ENCODE measurements at regions not wholly inside any gene's neighbourhood (a gene's known extent, or its start where the extent isn't known, plus 50 kb on each side); places are given as distances from the start of the nearest gene placed in this dataset.
"Not testable (repeated sequence)": the region's sequence is repeated elsewhere in the genome, so short reads cannot be mapped to it uniquely, and the experiment has no call there.

DNA sequence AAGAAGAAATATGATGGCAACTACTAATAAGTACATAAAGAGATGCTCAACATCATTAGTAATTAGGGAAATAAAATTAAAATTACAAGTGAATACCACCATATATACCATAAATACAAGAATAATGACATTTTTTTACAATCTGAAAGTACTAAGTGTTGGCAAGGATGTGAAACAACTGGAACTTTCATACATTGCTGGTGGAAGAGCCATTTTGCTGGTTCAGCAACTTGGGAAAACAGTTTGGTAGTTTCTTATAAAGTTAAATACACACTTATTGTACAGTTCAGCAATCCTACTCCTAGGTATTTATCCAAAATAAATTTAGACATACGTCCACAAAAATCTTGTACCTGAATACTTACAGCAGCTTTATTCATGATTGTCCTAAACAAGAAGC is 192.9 kb downstream of the CARTPT start:
- Mint-ChIP-seq H3K27ac (no peak overlapping the region), H3K9me3 (ENCODE audit: low read depth) (no peaks in the 10 kb centered on the region), H3K4me3 (no peak overlapping the region), H3K4me1 (no peaks in the 10 kb centered on the region), H3K27me3 (peaks cover 24% of the 10 kb centered on the region), H3K36me3 (no peaks in the 10 kb centered on the region)
- CTCF ChIA-PET, result no interaction called here
- ATAC-seq (no peak), DNase-seq (no peak)

DNA sequence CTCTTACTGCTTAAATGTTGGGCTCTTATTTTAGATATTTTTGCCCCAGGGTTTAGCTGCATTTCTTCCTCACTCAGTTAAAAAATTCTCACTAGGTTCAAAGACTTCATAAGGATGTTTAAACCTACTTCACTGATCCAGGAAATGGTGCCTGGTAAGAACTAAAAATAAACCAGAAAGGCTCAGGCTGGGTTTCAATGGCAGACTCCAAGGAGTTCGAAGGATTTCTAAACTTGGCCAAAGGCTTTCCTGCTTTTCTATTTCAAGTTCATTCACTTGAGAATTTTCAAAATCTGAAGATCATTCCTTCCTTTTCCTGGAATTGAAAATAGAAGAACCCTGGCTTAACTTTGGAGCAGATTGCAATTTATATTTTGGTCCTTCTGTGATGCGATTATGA is 193.0 kb upstream of the MAP1B start:
- ATAC-seq (no peak), DNase-seq (no peak)
- Mint-ChIP-seq H3K36me3 (no peaks in the 10 kb centered on the region), H3K9me3 (ENCODE audit: low read depth) (no peaks in the 10 kb centered on the region), H3K4me1 (no peaks in the 10 kb centered on the region), H3K27ac (no peak overlapping the region), H3K4me3 (no peak overlapping the region), H3K27me3 (peaks cover 32% of the 10 kb centered on the region)
- CTCF ChIA-PET, result no interaction called here

DNA sequence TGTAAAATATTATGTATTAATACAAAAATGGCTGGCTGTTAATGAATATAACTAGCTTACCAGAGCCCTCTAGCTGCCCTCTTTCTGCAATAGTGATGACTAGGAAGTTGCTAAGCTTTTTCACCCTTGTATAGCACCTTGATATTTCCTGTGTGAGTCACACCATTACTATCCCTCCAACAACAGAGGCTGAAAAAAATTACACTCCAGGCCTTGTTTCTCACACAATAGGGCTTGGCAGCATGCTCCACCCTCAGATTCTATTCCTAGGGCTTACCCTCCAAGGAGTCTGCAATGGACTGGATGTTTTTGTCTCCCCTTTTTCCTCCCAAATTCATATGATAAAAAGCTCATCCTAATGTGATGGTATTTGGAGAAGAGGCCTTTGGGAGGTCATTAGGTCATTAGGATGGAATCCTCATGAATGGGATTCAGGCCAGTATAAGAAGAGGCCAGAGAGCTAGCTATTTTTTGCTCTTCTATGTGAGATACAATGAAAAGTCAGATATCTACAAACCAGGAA is 184.6 kb upstream of the MAP1B start:
- no peak overlapping the region for H3K27ac Mint-ChIP-seq
- ATAC-seq, result no peak
- peaks cover 13% of the 10 kb centered on the region for H3K27me3 Mint-ChIP-seq
- DNase-seq, result no peak
- CTCF ChIA-PET, result no interaction called here
- H3K4me3 Mint-ChIP-seq, result no peak overlapping the region
- no peaks in the 10 kb centered on the region for H3K9me3 Mint-ChIP-seq (ENCODE audit: low read depth)
- no peaks in the 10 kb centered on the region for H3K36me3 Mint-ChIP-seq
- no peaks in the 10 kb centered on the region for H3K4me1 Mint-ChIP-seq

DNA sequence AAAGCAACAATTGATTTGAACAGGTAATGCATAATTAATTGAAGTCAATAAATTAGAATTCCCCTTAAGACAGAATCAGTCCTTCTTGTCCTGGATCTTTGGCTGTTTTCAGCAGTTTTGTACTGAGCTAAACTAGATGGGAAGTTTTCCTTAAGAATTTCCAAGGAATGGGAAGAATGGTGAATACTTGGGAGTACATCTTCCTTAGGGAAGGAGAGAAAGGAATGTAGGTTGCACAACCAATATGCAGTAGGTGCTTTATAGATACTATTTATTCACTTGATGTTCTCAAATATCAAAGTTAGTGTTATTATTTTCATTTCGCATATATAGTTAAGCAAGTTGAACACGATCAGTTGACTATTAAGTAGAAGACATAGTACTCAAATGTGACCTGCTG is 183.5 kb upstream of the MAP1B start:
- Mint-ChIP-seq H3K4me1 (no peaks in the 10 kb centered on the region), H3K36me3 (no peaks in the 10 kb centered on the region), H3K27me3 (peaks cover 7% of the 10 kb centered on the region), H3K4me3 (no peak overlapping the region), H3K27ac (no peak overlapping the region), H3K9me3 (ENCODE audit: low read depth) (no peaks in the 10 kb centered on the region)
- no peak for DNase-seq
- ATAC-seq, result no peak
- CTCF ChIA-PET, result no interaction called here

DNA sequence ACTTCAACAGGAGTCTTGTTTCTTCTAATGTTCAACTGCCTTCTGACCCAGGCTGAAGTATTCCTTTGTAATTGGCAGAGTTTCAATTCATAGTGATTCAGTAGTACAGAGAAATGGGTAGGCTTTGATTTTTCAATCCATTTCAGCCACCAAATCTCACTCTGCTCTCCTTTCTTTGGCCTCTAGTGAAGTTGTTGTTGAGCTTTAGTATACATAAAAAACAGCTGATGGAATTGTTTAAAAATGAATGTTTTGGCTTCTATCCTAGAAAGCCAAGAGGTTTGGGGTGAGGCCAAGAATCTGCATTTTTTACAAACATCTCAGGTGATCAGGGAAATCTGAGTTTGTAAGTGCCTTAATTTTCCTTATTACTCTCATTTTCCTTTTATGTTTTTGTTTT is 182.9 kb upstream of the MAP1B start:
- Mint-ChIP-seq H3K4me1 (no peaks in the 10 kb centered on the region), H3K36me3 (no peaks in the 10 kb centered on the region), H3K27me3 (peaks cover 2% of the 10 kb centered on the region), H3K27ac (no peak overlapping the region), H3K4me3 (no peak overlapping the region), H3K9me3 (ENCODE audit: low read depth) (no peaks in the 10 kb centered on the region)
- CTCF ChIA-PET, result no interaction called here
- ATAC-seq (no peak), DNase-seq (no peak)

DNA sequence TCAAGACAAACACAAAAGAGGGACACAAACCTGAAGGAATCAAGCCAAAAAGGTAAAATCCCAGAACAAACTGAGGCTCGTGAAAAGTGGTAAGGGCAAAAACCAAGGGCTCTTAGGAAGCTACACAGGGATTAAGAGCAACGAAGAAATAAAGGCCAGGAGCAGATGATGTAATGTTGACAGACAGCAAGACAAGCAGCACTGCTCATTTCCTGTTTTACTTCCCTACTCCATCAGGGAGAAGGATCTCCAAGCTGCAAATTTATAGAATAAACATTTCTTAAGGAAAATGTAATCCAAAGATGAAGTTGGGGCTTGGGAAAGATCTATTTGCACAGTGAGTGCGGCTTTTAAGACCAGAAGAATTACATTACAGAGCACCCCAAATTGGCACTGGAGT is 182.3 kb upstream of the MAP1B start:
- CTCF ChIA-PET, result no interaction called here
- Mint-ChIP-seq H3K4me1 (no peaks in the 10 kb centered on the region), H3K4me3 (no peak overlapping the region), H3K27me3 (peaks cover 6% of the 10 kb centered on the region), H3K9me3 (ENCODE audit: low read depth) (no peaks in the 10 kb centered on the region), H3K36me3 (no peaks in the 10 kb centered on the region), H3K27ac (no peak overlapping the region)
- DNase-seq (no peak), ATAC-seq (no peak)

DNA sequence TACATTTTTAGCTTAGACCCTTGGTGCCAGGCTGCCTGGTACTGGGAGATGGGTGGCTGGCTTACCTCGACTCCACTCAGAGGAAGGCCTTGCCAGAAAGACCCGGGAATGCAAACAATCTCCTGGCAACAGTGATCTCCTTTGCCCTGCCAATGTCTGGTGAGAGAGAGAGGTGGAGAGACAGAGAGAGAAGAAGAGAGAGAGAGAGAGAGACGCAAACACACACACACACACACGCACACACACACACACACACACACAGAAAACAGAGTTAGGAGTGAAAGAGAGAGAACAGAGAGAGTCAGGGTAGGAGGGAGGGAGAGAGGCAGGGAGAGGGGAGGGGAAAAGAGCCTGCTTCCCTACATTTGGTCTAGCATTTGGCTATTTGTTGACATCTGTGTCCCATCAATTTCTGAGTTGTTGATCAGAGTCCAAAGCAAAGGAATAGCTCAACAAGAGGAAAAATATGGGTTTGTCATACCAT is 181.6 kb upstream of the MAP1B start:
- no peaks in the 10 kb centered on the region for H3K36me3 Mint-ChIP-seq
- ATAC-seq (no peak), DNase-seq (no peak)
- CTCF ChIA-PET, result no interaction called here
- no peaks in the 10 kb centered on the region for H3K9me3 Mint-ChIP-seq (ENCODE audit: low read depth)
- no peaks in the 10 kb centered on the region for H3K4me1 Mint-ChIP-seq
- peaks cover 11% of the 10 kb centered on the region for H3K27me3 Mint-ChIP-seq
- H3K4me3 Mint-ChIP-seq, result no peak overlapping the region
- H3K27ac Mint-ChIP-seq, result no peak overlapping the region

DNA sequence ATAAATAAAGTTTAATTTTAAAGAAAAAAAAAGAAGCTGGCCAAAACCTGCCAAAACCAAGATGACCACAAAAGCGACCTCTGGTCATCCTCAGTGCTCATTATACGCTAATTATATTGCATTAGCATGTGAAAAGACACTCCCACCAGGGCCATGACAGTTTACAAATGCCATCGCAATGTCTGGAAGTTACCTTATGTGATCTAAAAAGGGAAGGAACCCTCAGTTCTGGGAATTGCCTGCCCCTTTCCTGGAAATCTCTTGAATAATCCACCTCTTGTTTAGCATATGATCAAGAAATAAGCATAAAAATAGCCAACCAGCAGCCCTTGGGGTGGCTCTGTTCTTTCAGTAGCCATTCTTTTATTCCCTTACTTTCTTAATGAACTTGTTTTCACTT is 178.3 kb upstream of the MAP1B start:
- H3K36me3 Mint-ChIP-seq, result no peaks in the 10 kb centered on the region
- H3K9me3 Mint-ChIP-seq (ENCODE audit: low read depth), result no peaks in the 10 kb centered on the region
- H3K27me3 Mint-ChIP-seq, result peaks cover 15% of the 10 kb centered on the region
- H3K4me1 Mint-ChIP-seq, result no peaks in the 10 kb centered on the region
- no peak for ATAC-seq
- CTCF ChIA-PET, result no interaction called here
- no peak overlapping the region for H3K27ac Mint-ChIP-seq
- no peak overlapping the region for H3K4me3 Mint-ChIP-seq
- no peak for DNase-seq

DNA sequence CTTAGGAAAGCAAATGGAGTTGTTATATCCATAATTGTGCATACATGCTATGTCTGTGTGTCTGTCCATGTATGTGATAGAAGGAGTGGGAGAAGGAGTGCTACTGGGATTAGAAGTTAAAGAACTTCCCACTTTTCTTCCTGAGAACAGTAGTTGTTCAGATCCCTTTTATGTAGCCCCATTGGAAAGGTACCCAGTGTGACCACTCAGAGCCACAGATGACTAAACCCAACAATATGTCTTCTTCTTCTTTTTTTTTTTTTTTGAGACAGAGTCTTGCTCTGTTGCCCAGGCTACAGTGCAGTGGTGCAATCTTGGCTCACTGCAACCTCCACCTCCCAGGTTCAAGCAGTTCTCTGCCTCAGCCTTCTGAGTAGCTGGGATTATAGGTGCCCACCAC is 176.7 kb upstream of the MAP1B start:
- H3K36me3 Mint-ChIP-seq; H3K4me1 Mint-ChIP-seq; H3K27ac Mint-ChIP-seq; CTCF ChIA-PET; H3K9me3 Mint-ChIP-seq (ENCODE audit: low read depth); H3K4me3 Mint-ChIP-seq; DNase-seq; ATAC-seq: not testable (repeated sequence)
- peaks cover 17% of the 10 kb centered on the region for H3K27me3 Mint-ChIP-seq

DNA sequence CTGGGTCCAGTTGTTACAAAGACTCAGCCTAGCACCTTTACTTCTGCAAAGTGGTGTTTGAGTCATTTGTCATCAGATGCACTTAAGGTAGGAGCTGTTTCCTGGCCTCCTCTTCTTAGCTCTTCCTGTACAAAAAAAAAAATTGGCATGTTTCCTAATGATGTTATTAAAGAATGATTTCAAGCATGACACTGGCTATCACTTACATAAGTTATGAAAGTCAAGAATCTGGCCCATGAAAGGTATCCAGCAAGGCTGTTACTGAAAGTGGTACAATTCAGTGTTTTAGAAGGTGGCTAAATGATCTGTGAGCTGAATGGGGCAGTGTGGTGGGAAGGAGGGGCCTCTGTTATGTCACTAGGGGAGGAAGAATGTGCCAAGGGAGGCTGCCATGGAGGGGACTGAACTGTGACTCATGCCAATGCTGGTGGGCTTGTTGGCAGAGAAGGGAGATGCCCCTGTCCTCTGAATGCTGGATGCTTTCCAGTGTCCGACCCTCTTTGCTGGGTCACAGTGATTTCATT is 175.1 kb upstream of the MAP1B start:
- ATAC-seq (no peak), DNase-seq (no peak)
- H3K27ac Mint-ChIP-seq, result no peak overlapping the region
- CTCF ChIA-PET, result no interaction called here
- H3K36me3 Mint-ChIP-seq, result no peaks in the 10 kb centered on the region
- H3K4me3 Mint-ChIP-seq, result no peak overlapping the region
- H3K9me3 Mint-ChIP-seq (ENCODE audit: low read depth), result no peaks in the 10 kb centered on the region
- H3K27me3 Mint-ChIP-seq, result peaks cover 21% of the 10 kb centered on the region
- H3K4me1 Mint-ChIP-seq, result no peaks in the 10 kb centered on the region

DNA sequence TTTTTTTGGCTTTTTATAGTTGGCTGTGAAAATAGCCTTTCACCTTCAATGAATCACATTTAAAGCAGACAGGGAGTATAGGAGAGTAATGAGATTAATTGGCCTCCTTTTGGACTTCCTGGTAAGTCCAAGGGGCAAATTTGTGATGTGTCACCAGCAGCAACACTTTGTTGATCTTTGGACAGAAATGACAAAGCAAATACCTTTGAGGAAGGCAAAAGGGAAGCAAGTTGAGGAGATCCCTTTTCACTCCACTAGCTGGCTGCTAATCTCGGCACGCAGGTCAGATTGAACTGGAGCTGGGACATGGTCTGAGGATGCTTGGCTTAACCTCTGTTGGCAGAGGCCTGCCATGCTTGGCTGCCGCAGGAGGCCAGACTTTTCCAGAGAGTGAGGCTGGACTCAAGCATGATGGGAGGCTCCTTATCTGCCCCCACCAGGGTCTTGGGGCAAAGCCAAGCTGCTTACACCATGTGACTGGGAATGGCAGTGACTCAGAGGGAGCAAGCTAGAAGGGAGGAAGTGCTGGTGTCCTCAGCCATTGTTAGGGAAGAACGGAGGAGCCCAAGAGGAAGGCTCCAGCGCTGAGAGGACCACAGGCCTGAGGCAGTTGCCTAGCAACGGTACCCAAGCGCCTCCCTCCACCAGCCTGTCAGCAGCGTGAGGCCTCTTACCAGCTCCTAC is 174.5 kb upstream of the MAP1B start:
- Mint-ChIP-seq H3K4me3 (no peak overlapping the region), H3K27me3 (peaks cover 20% of the 10 kb centered on the region), H3K27ac (no peak overlapping the region), H3K4me1 (no peaks in the 10 kb centered on the region), H3K9me3 (ENCODE audit: low read depth) (no peaks in the 10 kb centered on the region), H3K36me3 (no peaks in the 10 kb centered on the region)
- CTCF ChIA-PET, result no interaction called here
- ATAC-seq (no peak), DNase-seq (no peak)

DNA sequence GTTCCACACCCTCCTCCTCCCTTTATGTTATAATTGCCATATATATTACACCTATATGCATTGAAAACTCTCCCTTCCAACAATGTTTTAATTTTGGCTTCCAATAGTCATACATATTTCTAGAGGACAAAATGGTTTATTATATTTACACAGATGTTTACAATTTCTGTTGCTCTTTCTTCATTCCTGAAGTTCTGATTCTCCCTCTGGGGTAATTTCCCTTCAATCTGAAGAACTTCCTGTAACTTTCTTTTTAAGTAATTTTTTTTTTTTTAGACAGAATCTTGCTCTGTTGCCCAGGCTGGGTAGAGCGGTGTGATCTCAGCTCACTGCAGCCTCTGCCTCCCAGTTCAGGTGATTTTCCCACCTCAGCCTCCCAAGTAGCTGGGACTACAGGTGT is 173.0 kb upstream of the MAP1B start:
- CTCF ChIA-PET, result no interaction called here
- H3K9me3 Mint-ChIP-seq (ENCODE audit: low read depth), result no peaks in the 10 kb centered on the region
- no peak overlapping the region for H3K27ac Mint-ChIP-seq
- no peak for ATAC-seq
- no peaks in the 10 kb centered on the region for H3K36me3 Mint-ChIP-seq
- H3K4me3 Mint-ChIP-seq, result no peak overlapping the region
- DNase-seq, result no peak
- H3K27me3 Mint-ChIP-seq, result peaks cover 21% of the 10 kb centered on the region
- H3K4me1 Mint-ChIP-seq, result no peaks in the 10 kb centered on the region

DNA sequence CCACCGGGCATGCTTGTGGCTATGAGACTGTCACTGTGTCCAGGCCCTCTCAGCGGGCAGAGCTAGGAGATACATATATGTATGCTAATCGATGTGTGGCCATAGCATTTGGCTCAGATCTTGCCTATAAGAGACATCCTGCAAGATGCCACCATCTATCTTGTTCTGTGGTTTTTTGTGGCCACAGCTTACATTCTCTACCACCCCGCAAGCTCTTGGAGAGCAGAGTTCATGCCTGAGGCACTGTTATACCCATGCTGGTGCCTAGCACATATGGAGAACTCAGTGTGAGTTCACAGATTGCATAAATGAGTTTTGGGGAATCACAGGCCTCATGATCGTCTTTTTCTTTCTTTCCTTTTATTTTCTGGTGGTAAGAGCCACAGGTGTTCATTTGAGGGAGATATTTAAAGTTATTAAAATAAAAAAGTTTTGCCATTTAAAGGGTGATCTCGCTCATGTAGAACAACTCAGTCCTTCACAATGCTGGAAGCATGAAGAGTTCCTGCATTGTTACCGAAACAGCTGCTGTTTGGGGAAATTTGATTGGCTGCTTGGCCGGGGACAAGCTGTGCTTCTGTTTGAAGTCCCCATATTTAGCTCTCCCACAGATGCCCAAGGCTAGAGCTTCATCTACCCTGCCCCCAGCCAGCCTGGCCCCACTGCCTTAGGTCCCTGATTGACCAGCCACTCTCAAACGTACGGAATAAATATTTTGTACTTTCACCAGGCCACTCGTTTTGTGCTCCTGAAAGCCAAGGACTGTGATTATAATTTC is 169.2 kb upstream of the MAP1B start:
- Mint-ChIP-seq H3K36me3 (no peaks in the 10 kb centered on the region), H3K9me3 (ENCODE audit: low read depth) (no peaks in the 10 kb centered on the region), H3K27me3 (peaks cover 12% of the 10 kb centered on the region), H3K4me3 (no peak overlapping the region), H3K27ac (no peak overlapping the region), H3K4me1 (no peaks in the 10 kb centered on the region)
- CTCF ChIA-PET, result no interaction called here
- ATAC-seq, result no peak
- no peak for DNase-seq

DNA sequence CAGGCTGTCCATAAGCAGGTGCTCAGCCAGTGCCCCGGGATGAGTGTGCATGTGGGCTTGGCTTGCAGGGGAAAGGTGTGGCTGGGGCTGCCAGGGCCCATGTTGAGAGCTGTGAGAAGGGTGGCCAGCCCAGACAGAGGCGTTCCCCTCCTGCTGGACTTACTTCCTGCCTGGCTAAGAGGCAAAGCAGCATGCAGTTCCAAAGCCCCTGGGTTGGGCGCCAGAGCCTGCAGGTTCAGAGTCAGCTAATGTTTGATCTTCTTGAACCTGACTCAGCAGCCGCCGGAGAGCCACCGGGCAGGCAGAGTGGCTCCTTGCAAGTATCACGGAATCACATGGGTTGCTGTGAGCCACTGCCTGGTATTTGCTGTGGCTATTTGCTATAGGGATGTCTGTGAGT is 168.4 kb upstream of the MAP1B start:
- ATAC-seq, result no peak
- Mint-ChIP-seq H3K4me1 (no peaks in the 10 kb centered on the region), H3K36me3 (no peaks in the 10 kb centered on the region), H3K27me3 (peaks cover 12% of the 10 kb centered on the region), H3K9me3 (ENCODE audit: low read depth) (no peaks in the 10 kb centered on the region), H3K27ac (no peak overlapping the region), H3K4me3 (no peak overlapping the region)
- CTCF ChIA-PET, result no interaction called here
- no peak for DNase-seq
